Gastroesophageal sphincter (tissue), 4 donors: ENCODE measurements at regions not wholly inside any gene's neighbourhood (a gene's known extent, or its start where the extent isn't known, plus 50 kb on each side); places are given as distances from the start of the nearest gene placed in this dataset.

Experiments used
- ATAC-seq: fragments of 150-250 bp; one replicate; pipeline ENCODE4 v1.9.1; 2016; ENCODE audit warnings: mild to moderate bottlenecking, moderate library complexity
- H3K27ac ChIP-seq, 4 donors: fragments of 200-600 bp; sonication (generic) in 3 of 4; 1 replicate in 3 of 4; 2 replicates in 1 of 4; pipeline ENCODE4 v1.5.1; 2016 to 2019
- H3K27me3 ChIP-seq: fragments of 200-600 bp; sonication (generic); one replicate; pipeline ENCODE4 v1.5.1; 2019
- H3K36me3 ChIP-seq, 2 donors: fragments of 200-600 bp; sonication (generic); one replicate each; pipeline ENCODE4 v1.5.1; 2019; ENCODE audit warnings: control low read depth in 1 of 2
- H3K4me1 ChIP-seq, 3 donors: fragments of 200-600 bp; sonication (generic); 1 replicate in 2 of 3; 2 replicates in 1 of 3; pipeline ENCODE4 v1.5.1; 2016 to 2019; ENCODE audit warnings: control low read depth in 2 of 3
- H3K4me3 ChIP-seq, 2 donors: fragments of 200-600 bp; sonication (generic); one replicate each; pipeline ENCODE4 v1.5.1; 2019; ENCODE audit warnings: mild to moderate bottlenecking in 1 of 2, moderate library complexity in 1 of 2
- H3K9me3 ChIP-seq, 3 donors: fragments of 200-600 bp; sonication (generic); one replicate each; pipeline ENCODE4 v1.5.1; 2017 to 2019; ENCODE audit warnings: control low read depth in 2 of 3
- CTCF ChIP-seq, 4 experiments: fragments of 200-600 bp in 2 of 4; fragments of 450-650 bp in 2 of 4; sonication (generic) in 1 of 4; IDR thresholded peaks; one replicate each; pipeline ENCODE4 v1.5.1; 2017 to 2019; ENCODE audit warnings: antibody characterized with exemption in 4 of 4, mild to moderate bottlenecking in 2 of 4, moderate library complexity in 2 of 4
- EP300 ChIP-seq: sonication (generic); formaldehyde crosslinking; IDR thresholded peaks from one replicate; pipeline ENCODE4 v1.6.1; 2017; ENCODE audit warnings: antibody characterized with exemption, mild to moderate bottlenecking
- POLR2A ChIP-seq, 2 donors: fragments of 450-650 bp; IDR thresholded peaks; one replicate each; pipeline ENCODE4 v1.6.1; 2017; ENCODE audit warnings: antibody characterized with exemption in 2 of 2, mild to moderate bottlenecking in 2 of 2, moderate library complexity in 1 of 2
- POLR2AphosphoS5 ChIP-seq: sonication (generic); formaldehyde crosslinking; IDR thresholded peaks from one replicate; pipeline ENCODE4 v1.6.1; 2017; ENCODE audit warnings: antibody characterized with exemption
- WGBS, 2 donors: methylation state at CpG; one replicate each; pipeline ENCODE4 v1.1.5; 2018; ENCODE audit warnings: low coverage in 1 of 2; 5-methylcytosine and 5-hydroxymethylcytosine counted together

GRCh38 chr7:144991041-144991440 is 155.2 kb upstream of the TPK1 start:
- WGBS, 2 donors = 20 to 63% methylated on average over 2 of the region's 2 CpGs
- H3K27me3 ChIP-seq = no peaks in the 10 kb centered on the region
- H3K4me3 ChIP-seq = no peak overlapping the region
- H3K36me3 ChIP-seq = no peaks in the 10 kb centered on the region
- TF ChIP-seq POLR2A (IDR thresholded peaks at IDR 0.05) (no peak), POLR2AphosphoS5 (no peak), CTCF (IDR thresholded peaks at IDR 0.05) (no peak), EP300 (no peak)
- H3K9me3 ChIP-seq = peaks cover 0 to 6% (median 0%) of the 10 kb centered on the region in 3 donors
- no peaks in the 10 kb centered on the region for H3K4me1 ChIP-seq
- no peak overlapping the region for H3K27ac ChIP-seq
- no peak for ATAC-seq

- Histone ChIP-seq H3K9me3 (no peaks in the 10 kb centered on the region), H3K27ac (no peak overlapping the region), H3K4me3 (no peak overlapping the region), H3K4me1 (no peaks in the 10 kb centered on the region), H3K27me3 (no peaks in the 10 kb centered on the region), H3K36me3 (no peaks in the 10 kb centered on the region)
- 54% methylated on average over 1 of the region's 1 CpG; no CpG with 5 or more reads in 1 of the 2 donors for WGBS, 2 donors
- no peak for TF ChIP-seq POLR2AphosphoS5
- ATAC-seq = no peak
Measured at GRCh38 chr7:144987686-144988085, 151.8 kb upstream of the TPK1 start.

- no peaks in the 10 kb centered on the region for H3K4me1 ChIP-seq
- H3K36me3 ChIP-seq = no peaks in the 10 kb centered on the region
- no peak for ATAC-seq
- H3K27me3 ChIP-seq = no peaks in the 10 kb centered on the region
- 0 to 42% methylated on average over 1 of the region's 1 CpG for WGBS, 2 donors
- H3K9me3 ChIP-seq = no peaks in the 10 kb centered on the region
- no peak overlapping the region for H3K27ac ChIP-seq
- no peak overlapping the region for H3K4me3 ChIP-seq
- TF ChIP-seq POLR2A (IDR thresholded peaks at IDR 0.05) = no peak
- no peak for TF ChIP-seq POLR2AphosphoS5
- no peak for TF ChIP-seq CTCF (IDR thresholded peaks at IDR 0.05)
- TF ChIP-seq EP300 = no peak
Measured at GRCh38 chr7:144982133-144982532, 146.3 kb upstream of the TPK1 start.

GRCh38 chr7:144975882-144976281 is 140.0 kb upstream of the TPK1 start:
- ATAC-seq = no peak
- Histone ChIP-seq H3K9me3 (no peaks in the 10 kb centered on the region), H3K27ac (no peak overlapping the region), H3K4me3 (no peak overlapping the region), H3K27me3 (peaks cover 5% of the 10 kb centered on the region), H3K4me1 (no peaks in the 10 kb centered on the region), H3K36me3 (no peaks in the 10 kb centered on the region)
- TF ChIP-seq POLR2AphosphoS5 = no peak
- no peak for TF ChIP-seq EP300
- no peak for TF ChIP-seq POLR2A (IDR thresholded peaks at IDR 0.05)
- WGBS, 2 donors = 50 to 72% methylated on average over 2 to 4 of the region's 4 CpGs

- H3K27ac ChIP-seq = no peak overlapping the region
- WGBS, 2 donors = 40 to 84% methylated on average over 3 of the region's 3 CpGs
- H3K27me3 ChIP-seq = peaks cover 5% of the 10 kb centered on the region
- no peak overlapping the region for H3K4me3 ChIP-seq
- TF ChIP-seq POLR2AphosphoS5 = no peak
- TF ChIP-seq CTCF (IDR thresholded peaks at IDR 0.05) = no peak
- no peak for TF ChIP-seq POLR2A (IDR thresholded peaks at IDR 0.05)
- TF ChIP-seq EP300 = no peak
- no peaks in the 10 kb centered on the region for H3K36me3 ChIP-seq
- no peak for ATAC-seq
- no peaks in the 10 kb centered on the region for H3K9me3 ChIP-seq
- H3K4me1 ChIP-seq = no peaks in the 10 kb centered on the region
Measured at GRCh38 chr7:144969787-144970186, 133.9 kb upstream of the TPK1 start.

GRCh38 chr7:144960763-144961162 is 124.9 kb upstream of the TPK1 start:
- H3K27me3 ChIP-seq = no peaks in the 10 kb centered on the region
- no peaks in the 10 kb centered on the region for H3K36me3 ChIP-seq
- no peaks in the 10 kb centered on the region for H3K9me3 ChIP-seq
- TF ChIP-seq EP300 = no peak
- TF ChIP-seq POLR2A (IDR thresholded peaks at IDR 0.05) = no peak
- no peak for TF ChIP-seq CTCF (IDR thresholded peaks at IDR 0.05)
- TF ChIP-seq POLR2AphosphoS5 = no peak
- H3K4me1 ChIP-seq = no peaks in the 10 kb centered on the region
- 60 to 67% methylated on average over 3 of the region's 3 CpGs for WGBS, 2 donors
- no peak overlapping the region for H3K27ac ChIP-seq
- H3K4me3 ChIP-seq = no peak overlapping the region
- ATAC-seq = no peak
